Chondrocyte (in vitro differentiated cells): ENCODE measurements at regions not wholly inside any gene's neighbourhood (a gene's known extent, or its start where the extent isn't known, plus 50 kb on each side); places are given as distances from the start of the nearest gene placed in this dataset.

Experiments used
- DNase-seq: peaks from one replicate; pipeline ENCODE4 v3.0.0; 2021; ENCODE audit warnings: mixed read lengths, low spot score
- H3K27ac Mint-ChIP-seq: one replicate; pipeline ENCODE4 v1.8.0; 2021; ENCODE audit warnings: mild to moderate bottlenecking, moderate library complexity, mixed read lengths; ENCODE audit not compliant: unreplicated experiment
- H3K27me3 Mint-ChIP-seq: 2 replicates; pipeline ENCODE4 v1.8.0; 2021; ENCODE audit warnings: low read depth, mixed read lengths
- H3K36me3 Mint-ChIP-seq: 2 replicates; pipeline ENCODE4 v1.8.0; 2021; ENCODE audit warnings: low read depth, mixed read lengths
- H3K4me1 Mint-ChIP-seq: 2 replicates; pipeline ENCODE4 v1.8.0; 2021; ENCODE audit warnings: low read depth, mild to moderate bottlenecking, mixed read lengths
- H3K4me3 Mint-ChIP-seq: one replicate; pipeline ENCODE4 v1.8.0; 2021; ENCODE audit warnings: mild to moderate bottlenecking, moderate library complexity, mixed read lengths; ENCODE audit not compliant: unreplicated experiment
- H3K9me3 Mint-ChIP-seq: 2 replicates; pipeline ENCODE4 v1.8.0; 2021; ENCODE audit warnings: low read depth, mixed read lengths
- TF ChIP-seq, protein P1 (sequence below): fragments of 200-600 bp; sonication (generic); IDR thresholded peaks from 2 replicates; pipeline ENCODE4 v1.5.0; 2021; ENCODE audit warnings: antibody characterized with exemption, mild to moderate bottlenecking, moderate library complexity

DNA sequence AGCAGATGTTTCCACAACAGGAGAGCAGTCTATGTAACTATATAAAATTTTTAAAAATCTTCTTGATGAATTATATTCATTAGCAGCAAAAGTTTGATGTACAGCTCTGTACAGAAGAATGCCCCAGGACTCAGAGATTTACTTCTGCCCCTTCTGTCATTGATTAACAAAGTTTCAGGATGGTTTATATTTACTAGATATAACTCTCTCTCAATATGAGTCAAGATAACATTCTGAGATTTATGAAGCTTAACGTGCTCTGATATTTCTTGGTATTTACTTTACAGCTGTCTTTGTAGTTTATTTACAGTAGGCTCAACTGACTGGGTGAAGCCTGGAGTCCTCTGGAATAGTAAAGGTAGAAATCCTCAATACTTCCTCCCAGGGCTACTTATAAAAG lies 93.6 kb upstream of the HNMT start:
- H3K27me3 Mint-ChIP-seq: peaks cover 11% of the 10 kb centered on the region
- TF ChIP-seq, protein P1, sequence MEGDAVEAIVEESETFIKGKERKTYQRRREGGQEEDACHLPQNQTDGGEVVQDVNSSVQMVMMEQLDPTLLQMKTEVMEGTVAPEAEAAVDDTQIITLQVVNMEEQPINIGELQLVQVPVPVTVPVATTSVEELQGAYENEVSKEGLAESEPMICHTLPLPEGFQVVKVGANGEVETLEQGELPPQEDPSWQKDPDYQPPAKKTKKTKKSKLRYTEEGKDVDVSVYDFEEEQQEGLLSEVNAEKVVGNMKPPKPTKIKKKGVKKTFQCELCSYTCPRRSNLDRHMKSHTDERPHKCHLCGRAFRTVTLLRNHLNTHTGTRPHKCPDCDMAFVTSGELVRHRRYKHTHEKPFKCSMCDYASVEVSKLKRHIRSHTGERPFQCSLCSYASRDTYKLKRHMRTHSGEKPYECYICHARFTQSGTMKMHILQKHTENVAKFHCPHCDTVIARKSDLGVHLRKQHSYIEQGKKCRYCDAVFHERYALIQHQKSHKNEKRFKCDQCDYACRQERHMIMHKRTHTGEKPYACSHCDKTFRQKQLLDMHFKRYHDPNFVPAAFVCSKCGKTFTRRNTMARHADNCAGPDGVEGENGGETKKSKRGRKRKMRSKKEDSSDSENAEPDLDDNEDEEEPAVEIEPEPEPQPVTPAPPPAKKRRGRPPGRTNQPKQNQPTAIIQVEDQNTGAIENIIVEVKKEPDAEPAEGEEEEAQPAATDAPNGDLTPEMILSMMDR: no peak
- no peaks in the 10 kb centered on the region for H3K9me3 Mint-ChIP-seq
- no peak for DNase-seq
- no peaks in the 10 kb centered on the region for H3K36me3 Mint-ChIP-seq
- no peak overlapping the region for H3K27ac Mint-ChIP-seq
- H3K4me1 Mint-ChIP-seq: peaks cover 7% of the 10 kb centered on the region
- no peak overlapping the region for H3K4me3 Mint-ChIP-seq

DNA sequence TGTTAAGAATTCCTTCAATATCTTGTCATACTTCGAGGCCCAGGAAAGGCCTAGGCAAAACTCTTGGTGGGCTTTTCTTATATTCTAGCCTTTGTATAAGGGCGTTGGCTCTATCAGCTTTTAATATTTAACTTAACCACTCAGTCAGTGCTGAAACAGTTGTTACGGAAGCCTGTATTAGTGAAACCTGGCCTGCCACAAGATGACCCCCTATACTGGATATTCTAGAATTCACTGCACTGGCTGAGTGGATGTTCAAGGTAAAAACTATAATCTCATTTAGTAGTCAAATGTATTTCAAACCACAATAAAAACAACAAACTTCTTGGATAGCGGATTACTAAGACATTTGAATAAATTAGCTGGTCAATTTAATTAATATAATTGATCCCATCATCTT lies 91.7 kb upstream of the HNMT start:
- no peaks in the 10 kb centered on the region for H3K9me3 Mint-ChIP-seq
- H3K4me3 Mint-ChIP-seq: no peak overlapping the region
- DNase-seq: no peak
- H3K27ac Mint-ChIP-seq: no peak overlapping the region
- peaks cover 11% of the 10 kb centered on the region for H3K27me3 Mint-ChIP-seq
- H3K36me3 Mint-ChIP-seq: no peaks in the 10 kb centered on the region
- TF ChIP-seq, protein P1: no peak
- H3K4me1 Mint-ChIP-seq: peaks cover 6% of the 10 kb centered on the region

DNA sequence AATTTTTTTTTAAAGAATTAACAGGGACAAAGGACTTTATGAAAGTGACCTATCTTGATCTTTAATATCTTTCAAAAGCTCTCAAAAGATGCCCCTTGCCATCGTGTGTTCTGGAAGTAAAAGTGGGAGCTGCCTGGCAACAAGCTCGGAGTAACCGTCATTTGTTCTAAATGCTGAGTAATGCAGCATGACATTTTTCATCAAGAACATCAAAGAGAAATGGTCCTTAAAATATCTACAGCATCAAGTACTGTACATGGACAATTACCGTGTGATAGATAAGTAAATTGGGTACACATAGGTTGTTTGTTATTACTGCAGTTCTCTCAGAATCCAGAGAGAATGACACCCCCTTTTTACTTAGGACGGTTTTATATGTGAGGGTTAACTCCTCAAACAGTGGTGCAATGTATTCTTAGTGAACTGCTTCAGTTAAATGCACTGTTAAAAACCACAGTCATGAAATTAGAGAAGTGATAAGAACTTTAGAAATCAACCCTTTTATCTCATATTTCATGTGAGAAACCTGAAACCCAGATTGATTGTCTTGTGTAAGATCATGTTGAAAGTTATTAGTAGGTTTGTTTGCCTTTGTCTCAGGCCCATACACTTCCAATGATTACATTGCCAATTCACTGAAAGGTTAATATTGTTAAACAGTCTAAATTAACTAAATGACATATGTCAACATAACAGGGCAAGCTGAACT lies 90.6 kb upstream of the HNMT start:
- Mint-ChIP-seq H3K27ac (no peak overlapping the region), H3K4me3 (no peak overlapping the region), H3K4me1 (no peaks in the 10 kb centered on the region), H3K9me3 (no peaks in the 10 kb centered on the region), H3K27me3 (peaks cover 18% of the 10 kb centered on the region), H3K36me3 (no peaks in the 10 kb centered on the region)
- TF ChIP-seq, protein P1: no peak
- no peak for DNase-seq

DNA sequence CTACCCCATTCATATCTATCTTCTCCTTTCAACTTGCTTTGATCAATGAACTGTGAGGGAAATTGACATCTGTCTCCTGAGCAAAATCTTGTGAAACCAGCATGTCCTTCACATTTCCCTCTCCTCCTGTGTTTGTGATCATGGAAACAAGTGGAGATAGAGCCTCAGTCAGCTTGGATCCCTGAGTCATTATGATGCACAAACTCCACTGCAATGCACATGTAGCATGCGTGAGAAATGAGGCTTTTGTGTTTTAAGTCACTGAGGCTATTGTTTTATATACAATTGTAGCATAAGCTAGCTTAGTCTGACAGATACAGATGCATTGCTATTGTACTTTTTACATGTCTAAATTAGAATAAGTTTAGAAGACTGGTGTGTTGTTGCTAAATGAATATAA lies 85.2 kb upstream of the HNMT start:
- no peaks in the 10 kb centered on the region for H3K9me3 Mint-ChIP-seq
- TF ChIP-seq, protein P1: no peak
- DNase-seq: no peak
- no peak overlapping the region for H3K4me3 Mint-ChIP-seq
- no peaks in the 10 kb centered on the region for H3K36me3 Mint-ChIP-seq
- H3K27me3 Mint-ChIP-seq: peaks cover 13% of the 10 kb centered on the region
- H3K27ac Mint-ChIP-seq: no peak overlapping the region
- no peaks in the 10 kb centered on the region for H3K4me1 Mint-ChIP-seq

DNA sequence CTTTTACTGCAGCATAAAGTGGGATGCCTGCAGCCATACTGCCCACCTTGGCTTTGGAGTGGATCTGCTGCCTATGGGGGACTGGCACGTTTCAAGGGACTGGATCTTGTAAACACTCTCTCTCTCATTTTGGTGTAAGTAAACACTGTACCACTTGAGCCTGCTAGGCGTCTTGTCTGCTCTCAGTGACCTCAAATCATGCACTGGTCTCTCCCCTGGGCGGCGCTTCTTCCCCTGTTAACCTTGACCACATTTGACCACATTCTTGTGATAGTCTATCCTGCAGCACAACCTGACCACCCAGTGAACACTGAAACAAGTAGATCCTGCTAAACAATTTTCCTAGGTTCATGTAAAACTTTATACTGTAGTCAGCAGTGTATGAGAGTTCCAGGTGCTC lies 82.6 kb upstream of the HNMT start:
- no peaks in the 10 kb centered on the region for H3K9me3 Mint-ChIP-seq
- H3K27me3 Mint-ChIP-seq: peaks cover 21% of the 10 kb centered on the region
- H3K4me3 Mint-ChIP-seq: no peak overlapping the region
- no peaks in the 10 kb centered on the region for H3K4me1 Mint-ChIP-seq
- H3K27ac Mint-ChIP-seq: no peak overlapping the region
- H3K36me3 Mint-ChIP-seq: no peaks in the 10 kb centered on the region
- no peak for DNase-seq
- TF ChIP-seq, protein P1: no peak
